ENCODE measurements at regions not wholly inside any gene's neighbourhood (a gene's known extent, or its start where the extent isn't known, plus 50 kb on each side); places are given as distances from the start of the nearest gene placed in this dataset.
"Not testable (repeated sequence)": the region's sequence is repeated elsewhere in the genome, so short reads cannot be mapped to it uniquely, and the experiment has no call there.

- no peak for DNase-seq (ENCODE audit: low read depth)
Observed at GRCh38 chr6:170017603-170018320, 266.3 kb downstream of the ERMARD start.

- no peak for DNase-seq (ENCODE audit: low read depth)
Observed at GRCh38 chr6:170013815-170014214, 262.4 kb downstream of the ERMARD start.

- no peak for DNase-seq (ENCODE audit: low read depth)
Observed at GRCh38 chr6:170012037-170012330, 260.6 kb downstream of the ERMARD start.

- no peak for DNase-seq (ENCODE audit: low read depth)
Observed at GRCh38 chr6:170011204-170012036, 260.0 kb downstream of the ERMARD start.

- DNase-seq (ENCODE audit: low read depth) = no peak
Observed at GRCh38 chr6:170010665-170011203, 259.3 kb downstream of the ERMARD start.

GRCh38 chr6:170008294-170008785 is 256.9 kb downstream of the ERMARD start:
- DNase-seq (ENCODE audit: low read depth) = no peak

GRCh38 chr6:170007468-170008293 is 256.3 kb downstream of the ERMARD start:
- no peak for DNase-seq (ENCODE audit: low read depth)

GRCh38 chr6:170006900-170007467 is 255.6 kb downstream of the ERMARD start:
- no peak for DNase-seq (ENCODE audit: low read depth)

- DNase-seq (ENCODE audit: low read depth) = no peak
Observed at GRCh38 chr6:170006071-170006899, 254.9 kb downstream of the ERMARD start.

GRCh38 chr6:170005665-170006064 is 254.2 kb downstream of the ERMARD start:
- DNase-seq (ENCODE audit: low read depth) = no peak

- DNase-seq (ENCODE audit: low read depth) = no peak
Observed at GRCh38 chr6:170004585-170005210, 253.3 kb downstream of the ERMARD start.

GRCh38 chr6:170003451-170004160 is 252.2 kb downstream of the ERMARD start:
- no peak for DNase-seq (ENCODE audit: low read depth)

GRCh38 chr6:170003027-170003426 is 251.6 kb downstream of the ERMARD start:
- no peak for DNase-seq (ENCODE audit: low read depth)

- DNase-seq (ENCODE audit: low read depth) = not testable (repeated sequence)
Observed at GRCh38 chr6:170001782-170002181, 250.4 kb downstream of the ERMARD start.

GRCh38 chr6:170000071-170000843 is 248.8 kb downstream of the ERMARD start:
- no peak for DNase-seq (ENCODE audit: low read depth)

GRCh38 chr6:169999367-169999766 is 247.9 kb downstream of the ERMARD start:
- peak; percentile 8 for DNase-seq (ENCODE audit: low read depth)

GRCh38 chr6:169998457-169998856 is 247.0 kb downstream of the ERMARD start:
- DNase-seq (ENCODE audit: low read depth) = no peak

- DNase-seq (ENCODE audit: low read depth) = peak; percentile 30
Observed at GRCh38 chr6:169997930-169998218, 246.5 kb downstream of the ERMARD start.
